ENCODE measurements at regions not wholly inside any gene's neighbourhood (a gene's known extent, or its start where the extent isn't known, plus 50 kb on each side); places are given as distances from the start of the nearest gene placed in this dataset.

- FAIRE-seq = no peak
- no peak for DNase-seq (ENCODE audit: low spot score in 2 of 2)
Observed at GRCh38 chr6:93604951-93605350, 185.6 kb upstream of the EPHA7 start.

GRCh38 chr6:93592417-93592816, 173.1 kb upstream of the EPHA7 start:
- DNase-seq (ENCODE audit: low spot score in 2 of 2) (no peak), FAIRE-seq (no peak)

GRCh38 chr6:93586306-93586705, 166.9 kb upstream of the EPHA7 start:
- DNase-seq (ENCODE audit: low spot score in 2 of 2) (no peak), FAIRE-seq (no peak)

- no peak for FAIRE-seq
- no peak for DNase-seq (ENCODE audit: low spot score in 2 of 2)
Observed at GRCh38 chr6:93584300-93584699, 164.9 kb upstream of the EPHA7 start.

DNA sequence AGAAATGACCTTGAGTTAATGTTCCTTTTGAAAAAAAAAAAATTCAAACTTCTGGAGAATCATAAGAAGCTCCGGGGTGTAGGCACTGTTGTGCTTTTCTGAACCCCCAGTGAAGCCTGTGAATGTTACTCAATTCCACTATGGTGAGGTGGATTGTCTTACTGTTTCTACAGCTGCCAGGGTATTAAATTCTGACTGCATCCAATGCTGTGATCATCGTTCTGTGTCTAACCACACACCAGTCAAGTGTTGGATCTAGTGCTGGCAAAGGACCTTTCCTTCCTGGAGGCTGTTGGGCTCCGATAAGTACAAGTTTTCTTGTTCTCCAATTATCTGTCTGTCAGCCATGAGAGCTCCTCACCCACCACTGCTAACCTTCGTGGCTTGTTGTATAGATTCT, 162.0 kb upstream of the EPHA7 start:
- DNase-seq (ENCODE audit: low spot score in 2 of 2) = no peak
- no peak for FAIRE-seq

DNA sequence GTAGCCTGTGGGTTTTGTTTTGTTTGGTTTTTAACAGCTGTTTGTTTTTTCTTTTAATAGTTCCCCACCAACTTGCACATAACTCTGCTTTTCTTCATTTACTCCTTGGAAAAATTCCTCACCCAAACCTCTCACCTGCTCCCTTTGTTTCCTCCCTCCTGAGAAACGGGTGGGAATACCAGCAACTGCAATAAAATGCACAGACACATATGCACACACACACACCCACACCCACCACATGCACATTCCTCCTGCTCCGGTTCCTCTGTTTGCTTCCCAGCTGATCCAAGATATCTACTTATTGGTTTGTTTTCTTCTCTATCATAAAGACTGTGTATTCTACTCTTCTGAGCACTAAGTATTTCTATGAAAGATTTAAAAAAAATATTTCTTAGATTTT, 161.1 kb upstream of the EPHA7 start:
- no peak for FAIRE-seq

DNA sequence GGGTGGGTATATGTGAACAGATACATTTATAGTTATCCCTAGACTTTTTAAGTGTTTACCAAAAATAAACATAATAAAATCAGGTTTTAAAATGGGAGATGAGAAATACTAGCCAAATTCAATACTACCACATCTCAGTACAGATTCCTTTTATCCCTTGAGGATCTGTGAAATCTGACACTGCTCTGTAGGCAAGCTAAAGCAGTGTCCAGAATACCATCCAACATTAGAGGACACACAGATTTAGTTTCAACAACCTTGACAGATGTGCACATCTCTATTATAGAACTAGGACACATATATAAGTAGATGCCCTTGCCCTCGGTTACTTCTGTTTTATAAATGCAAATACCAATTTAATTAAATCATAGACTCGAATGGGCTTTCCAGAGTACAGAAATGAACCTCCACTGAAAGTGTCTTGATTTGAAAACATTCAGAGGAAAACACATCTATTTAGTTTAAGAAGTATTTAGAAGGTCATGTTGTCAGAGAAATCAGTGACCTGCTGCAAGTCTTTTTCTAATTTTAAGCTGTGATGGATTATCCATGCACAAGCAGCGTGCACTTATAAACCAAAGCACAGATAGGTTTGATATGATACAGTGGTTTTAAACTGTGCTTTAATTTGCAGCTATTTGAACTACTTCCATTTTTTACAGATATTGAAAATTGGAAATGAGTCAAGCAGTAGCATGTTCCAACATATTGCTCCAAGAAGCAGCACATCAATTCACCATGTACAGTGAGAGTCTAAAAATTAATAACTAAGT, 156.3 kb upstream of the EPHA7 start:
- DNase-seq (ENCODE audit: low spot score in 2 of 2) = no peak

More for the DNA sequence above, 161.1 kb upstream of the EPHA7 start:
- DNase-seq (ENCODE audit: low spot score in 2 of 2) = no peak

GRCh38 chr6:93574299-93574698, 154.9 kb upstream of the EPHA7 start:
- no peak for FAIRE-seq
- no peak for DNase-seq (ENCODE audit: low spot score in 2 of 2)

More for the DNA sequence above, 156.3 kb upstream of the EPHA7 start:
- FAIRE-seq = no peak

- DNase-seq (ENCODE audit: low spot score in 2 of 2) (no peak), FAIRE-seq (no peak)
Observed at GRCh38 chr6:93571346-93571745, 152.0 kb upstream of the EPHA7 start.

- DNase-seq (ENCODE audit: low spot score in 2 of 2) (no peak), FAIRE-seq (no peak)
Observed at GRCh38 chr6:93568169-93568568, 148.8 kb upstream of the EPHA7 start.

DNA sequence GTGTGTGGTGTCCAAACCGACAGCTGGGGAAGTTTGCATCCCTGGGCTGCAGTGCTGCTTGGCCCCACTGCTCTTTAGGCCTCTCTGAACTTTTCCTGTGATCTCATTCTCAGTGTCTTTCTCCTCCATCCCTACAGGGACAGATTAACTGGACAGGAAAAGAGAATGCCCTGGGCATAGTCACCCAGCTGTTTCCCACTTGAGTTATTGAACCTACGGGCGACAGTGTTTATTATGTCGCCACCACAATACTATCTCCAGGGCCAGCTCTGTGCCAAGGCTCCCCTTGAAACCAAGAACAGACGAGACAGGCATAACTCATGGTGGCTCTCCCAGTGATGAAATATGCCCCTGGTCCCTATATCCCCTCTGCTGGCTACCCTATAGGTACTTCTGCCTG, 147.8 kb upstream of the EPHA7 start:
- no peak for FAIRE-seq
- no peak for DNase-seq (ENCODE audit: low spot score in 2 of 2)

- DNase-seq (ENCODE audit: low spot score in 2 of 2) = no peak
- FAIRE-seq = no peak
Observed at GRCh38 chr6:93566285-93566684, 146.9 kb upstream of the EPHA7 start.

GRCh38 chr6:93562582-93562981, 143.2 kb upstream of the EPHA7 start:
- FAIRE-seq = no peak
- DNase-seq (ENCODE audit: low spot score in 2 of 2) = no peak

DNA sequence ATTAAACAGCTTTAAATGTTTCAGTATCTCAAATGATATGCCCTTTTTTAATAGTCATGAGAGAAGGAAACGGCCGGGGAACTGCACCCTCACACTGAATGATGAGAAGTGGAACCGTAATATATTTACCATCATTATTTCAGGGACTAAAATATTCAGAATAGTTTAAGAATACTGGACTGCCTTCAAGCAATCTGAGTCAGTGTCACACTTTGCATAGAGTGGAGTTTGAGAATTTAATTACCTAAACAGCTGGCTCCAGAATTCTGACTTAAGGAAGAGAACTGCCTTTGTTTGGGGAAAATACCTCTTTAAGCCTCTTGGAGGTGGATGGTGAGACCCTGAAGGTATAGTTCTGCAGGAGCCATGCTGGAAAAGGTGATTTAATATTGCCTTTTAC, 135.9 kb upstream of the EPHA7 start:
- FAIRE-seq = no peak
- DNase-seq (ENCODE audit: low spot score in 2 of 2) = no peak

- FAIRE-seq (no peak), DNase-seq (ENCODE audit: low spot score in 2 of 2) (no peak)
Observed at GRCh38 chr6:93554018-93554417, 134.7 kb upstream of the EPHA7 start.

DNA sequence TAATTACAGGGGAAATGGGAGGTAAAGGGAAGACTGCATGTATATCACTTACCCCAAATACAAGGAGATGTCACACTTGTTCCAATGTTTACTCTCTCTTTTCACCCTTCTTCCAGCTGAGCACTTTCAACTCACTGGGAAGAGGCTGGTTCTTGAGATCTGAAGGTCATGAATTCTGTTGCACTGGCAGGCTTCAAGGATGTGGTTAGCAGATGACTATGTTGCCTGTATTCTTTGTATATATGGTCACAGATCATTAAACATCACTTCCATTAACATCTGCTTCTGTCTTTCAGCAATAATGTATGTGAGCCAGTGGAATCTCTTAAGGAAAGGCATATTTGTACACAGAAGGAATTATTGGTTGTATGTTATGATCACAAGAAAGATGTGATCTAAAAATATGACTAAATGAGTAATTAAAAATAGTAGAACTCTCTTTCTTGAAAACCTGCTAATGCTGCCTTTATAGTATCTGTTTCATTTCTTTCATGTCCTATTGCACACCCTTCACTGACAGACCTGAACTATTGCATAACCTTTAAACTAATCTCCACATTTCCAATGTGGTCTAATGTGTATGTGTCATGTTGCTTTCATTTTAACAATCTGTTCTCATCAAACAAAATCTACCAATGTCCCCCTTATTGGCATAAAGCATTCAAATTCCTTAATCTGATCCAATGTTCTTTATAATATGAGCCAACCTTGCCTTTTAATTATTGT, 131.4 kb upstream of the EPHA7 start:
- DNase-seq (ENCODE audit: low spot score in 2 of 2) = no peak
- FAIRE-seq = no peak

GRCh38 chr6:93549868-93550267, 130.5 kb upstream of the EPHA7 start:
- FAIRE-seq (no peak), DNase-seq (ENCODE audit: low spot score in 2 of 2) (no peak)

- no peak for FAIRE-seq
- no peak for DNase-seq (ENCODE audit: low spot score in 2 of 2)
Observed at GRCh38 chr6:93524671-93525451, 105.5 kb upstream of the EPHA7 start.

- DNase-seq (ENCODE audit: low spot score in 2 of 2) (no peak), FAIRE-seq (no peak)
Observed at GRCh38 chr6:93523365-93523764, 104.0 kb upstream of the EPHA7 start.

- FAIRE-seq (no peak), DNase-seq (ENCODE audit: low spot score in 2 of 2) (no peak)
Observed at GRCh38 chr6:93516441-93516840, 97.1 kb upstream of the EPHA7 start.

GRCh38 chr6:93515736-93516135, 96.4 kb upstream of the EPHA7 start:
- FAIRE-seq = no peak
- DNase-seq (ENCODE audit: low spot score in 2 of 2) = no peak

Measured in frontal cortex (tissue), 3 donors.